HG03097 (cell line): ENCODE measurements at regions not wholly inside any gene's neighbourhood (a gene's known extent, or its start where the extent isn't known, plus 50 kb on each side); places are given as distances from the start of the nearest gene placed in this dataset.

Experiments
- ATAC-seq: cut with Tn5 transposase; IDR thresholded peaks from one replicate; pipeline ENCODE4 v1.9.1; 2021; ENCODE audit not compliant: unreplicated experiment, low FRiP score

GRCh38 chr2:217459680-217460405 lies 543.0 kb downstream of the TNS1 start:
- no peak for ATAC-seq

DNA sequence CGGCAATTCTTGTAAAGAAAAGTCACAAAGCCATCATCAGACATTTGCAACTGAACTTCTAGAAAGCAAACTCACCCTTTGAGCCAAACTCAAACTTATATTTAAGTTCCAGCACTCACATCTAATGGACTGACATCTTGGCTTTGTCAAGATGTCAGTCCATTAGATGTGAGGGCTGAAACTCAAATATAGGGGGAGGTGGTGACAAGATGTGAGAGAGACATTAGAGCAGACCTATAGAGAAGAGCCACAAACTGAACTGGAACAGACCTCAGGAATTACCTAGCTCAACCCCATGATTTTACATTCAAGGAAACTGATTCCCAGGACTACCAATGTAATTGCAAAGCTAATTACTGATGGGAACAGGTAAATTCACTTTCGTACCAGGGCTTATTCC lies 543.8 kb downstream of the TNS1 start:
- no peak for ATAC-seq

DNA sequence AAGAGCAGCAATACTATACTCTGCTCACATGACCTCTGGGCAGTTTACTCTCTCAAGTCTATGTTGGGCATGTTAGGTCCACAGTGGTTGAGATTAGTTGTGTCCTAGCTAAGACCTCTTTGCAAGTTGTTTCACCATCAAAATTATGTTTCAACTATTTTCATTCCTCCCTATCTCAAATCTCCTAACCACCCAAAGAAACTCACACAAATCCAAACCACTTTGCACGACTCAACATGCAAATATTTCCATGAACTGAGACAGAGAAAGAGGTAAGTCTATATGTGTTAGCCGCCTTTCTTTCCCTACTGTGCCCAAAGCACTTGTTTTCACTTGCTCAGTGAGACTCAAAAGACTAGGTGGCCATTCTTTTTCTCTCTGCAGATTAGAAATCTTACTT lies 546.8 kb downstream of the TNS1 start:
- no peak for ATAC-seq

GRCh38 chr2:217452928-217453327 lies 549.9 kb downstream of the TNS1 start:
- ATAC-seq = no peak

DNA sequence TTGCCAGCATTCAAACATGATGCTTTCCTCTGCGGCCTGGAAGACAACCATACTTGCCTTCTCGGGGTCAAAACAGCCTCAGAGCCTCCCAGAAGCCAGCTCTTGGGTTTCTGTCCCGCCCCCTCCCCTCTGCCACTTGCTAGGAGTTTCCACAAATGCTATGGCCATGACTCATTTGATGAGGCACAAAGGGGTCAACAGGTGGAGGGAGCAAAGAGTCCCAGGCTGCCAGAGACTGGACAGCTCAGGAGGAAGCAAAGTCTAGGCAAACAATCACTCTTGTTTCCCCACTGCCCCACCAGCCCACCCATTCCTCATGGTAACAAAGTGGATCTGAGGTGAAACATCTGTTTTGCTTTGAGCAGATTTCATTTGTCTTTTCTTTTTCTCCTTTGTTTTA lies 551.1 kb downstream of the TNS1 start:
- ATAC-seq = no peak

GRCh38 chr2:217449444-217449843 lies 553.4 kb downstream of the TNS1 start:
- no peak for ATAC-seq

DNA sequence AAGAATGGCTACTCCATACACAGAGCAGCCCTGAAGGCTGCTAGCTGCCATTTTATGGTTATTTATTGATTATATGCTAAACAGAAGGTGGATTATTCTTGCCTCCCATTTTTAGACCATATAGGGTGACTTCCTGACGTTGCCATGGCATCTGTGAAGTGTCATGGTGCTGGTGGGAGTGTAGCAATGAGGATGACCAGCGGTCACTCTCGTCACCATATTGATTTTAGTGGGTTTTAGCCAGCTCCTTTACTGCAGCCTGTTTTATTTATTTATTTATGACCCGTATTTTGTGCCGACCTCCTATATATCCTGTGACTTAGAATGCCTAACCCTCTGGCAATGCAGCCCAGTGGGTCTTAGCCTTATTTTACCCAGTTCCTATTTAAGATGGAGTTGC lies 553.9 kb downstream of the TNS1 start:
- ATAC-seq = no peak

GRCh38 chr2:217445723-217446122 lies 557.1 kb downstream of the TNS1 start:
- no peak for ATAC-seq

- no peak for ATAC-seq
These were observed 557.9 kb downstream of the TNS1 start for GRCh38 chr2:217444932-217445331.

DNA sequence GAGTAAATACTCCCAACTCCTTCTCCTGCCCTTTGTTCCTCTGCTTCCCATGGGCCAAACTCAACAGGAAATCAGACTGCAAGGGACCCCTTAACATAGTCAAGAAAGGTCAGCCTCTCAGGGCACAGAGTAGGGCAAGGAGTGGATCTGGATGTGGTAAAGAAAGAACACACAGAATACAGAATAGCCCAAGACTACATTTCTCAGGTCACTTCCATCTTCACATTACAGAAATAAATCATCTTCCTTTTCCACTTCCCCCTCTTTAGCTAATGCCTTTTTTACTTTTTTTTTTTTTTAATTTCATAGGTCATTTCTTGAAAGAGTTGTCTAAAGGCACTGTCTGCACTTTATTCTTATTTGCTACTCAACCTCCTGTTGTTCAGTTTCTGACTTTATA lies 558.3 kb downstream of the TNS1 start:
- no peak for ATAC-seq

DNA sequence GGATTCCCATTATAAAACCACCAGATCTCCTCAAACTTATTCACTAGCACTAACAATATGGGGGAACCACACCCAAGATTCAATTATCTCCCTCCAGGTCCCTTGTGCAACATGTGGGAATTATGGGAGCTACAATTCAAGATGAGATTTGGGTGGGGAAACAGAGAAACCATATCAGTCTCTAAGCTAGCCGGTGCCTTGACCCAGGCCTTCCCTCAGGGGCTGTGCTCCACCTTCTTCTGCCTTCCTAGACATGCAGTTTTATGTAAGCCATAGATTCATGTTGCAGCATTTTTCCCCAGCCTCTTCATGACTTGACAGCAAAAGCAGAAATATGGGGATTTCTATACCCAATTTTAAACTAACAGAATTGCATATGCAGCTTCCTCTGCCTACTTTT lies 559.2 kb downstream of the TNS1 start:
- no peak for ATAC-seq

GRCh38 chr2:217440000-217440399 lies 562.8 kb downstream of the TNS1 start:
- ATAC-seq = peak; percentile 67

- ATAC-seq = no peak
These were observed 564.0 kb downstream of the TNS1 start for GRCh38 chr2:217438821-217439220.

- ATAC-seq = no peak
These were observed 564.7 kb downstream of the TNS1 start for GRCh38 chr2:217438136-217438535.

- no peak for ATAC-seq
These were observed 565.4 kb downstream of the TNS1 start for GRCh38 chr2:217437290-217437870.

- no peak for ATAC-seq
These were observed 566.4 kb downstream of the TNS1 start for GRCh38 chr2:217436386-217436785.

- peak; percentile 97 for ATAC-seq
These were observed 568.4 kb downstream of the TNS1 start for GRCh38 chr2:217434180-217434975.

DNA sequence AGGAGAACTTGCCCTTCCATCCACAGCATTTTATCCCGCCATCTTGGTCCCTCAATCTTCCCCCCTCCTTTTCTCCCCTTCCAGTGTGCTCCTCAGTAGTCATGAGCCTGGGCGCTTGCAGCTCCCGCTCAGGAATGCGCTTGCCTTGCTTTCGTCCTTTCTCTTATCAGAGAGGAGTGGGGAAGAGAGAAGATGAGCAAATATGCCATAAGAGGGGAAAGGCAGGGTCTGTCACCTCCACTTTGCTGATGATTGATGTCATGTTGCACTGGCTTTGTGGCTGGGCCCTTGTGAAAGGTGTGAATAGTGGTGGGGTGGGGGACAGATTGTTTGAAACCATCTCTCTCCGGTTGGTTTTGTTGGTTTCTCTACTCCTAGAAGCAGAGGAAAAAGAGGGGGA lies 569.3 kb downstream of the TNS1 start:
- no peak for ATAC-seq

- ATAC-seq = no peak
These were observed 571.1 kb downstream of the TNS1 start for GRCh38 chr2:217431577-217432269.

- ATAC-seq = no peak
These were observed 571.2 kb upstream of the TNP1 start for GRCh38 chr2:217430916-217431576.
